GM12873 (cell line): ENCODE measurements at regions not wholly inside any gene's neighbourhood (a gene's known extent, or its start where the extent isn't known, plus 50 kb on each side); places are given as distances from the start of the nearest gene placed in this dataset.

Source experiments
- TF ChIP-seq, protein P1 (sequence below): IDR thresholded peaks from 2 replicates; pipeline ENCODE4 v1.5.1; 2012; ENCODE audit warnings: low read depth, mild to moderate bottlenecking, moderate library complexity, low read length, control low read depth; ENCODE audit not compliant: insufficient read depth; ENCODE audit errors: missing control alignments

DNA sequence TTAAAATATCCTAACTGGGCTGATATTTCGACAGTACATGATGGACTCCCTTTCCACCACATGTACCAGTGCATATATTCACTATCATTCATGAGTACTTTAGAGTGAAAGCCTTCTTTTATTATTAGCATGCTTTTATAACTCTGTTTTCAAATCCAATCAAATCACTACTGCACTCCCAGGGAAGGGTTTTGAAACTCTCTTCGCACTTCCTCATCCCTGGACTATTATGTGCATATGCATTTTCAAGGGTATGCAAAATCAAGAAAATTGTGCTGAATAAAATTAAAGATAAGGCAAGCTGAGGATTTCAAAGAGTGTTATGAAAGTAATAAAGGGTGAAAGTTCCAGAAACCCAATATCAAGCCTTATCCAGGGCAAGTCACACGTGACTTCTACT lies 411.4 kb upstream of the PDZRN3 start:
- TF ChIP-seq, protein P1, sequence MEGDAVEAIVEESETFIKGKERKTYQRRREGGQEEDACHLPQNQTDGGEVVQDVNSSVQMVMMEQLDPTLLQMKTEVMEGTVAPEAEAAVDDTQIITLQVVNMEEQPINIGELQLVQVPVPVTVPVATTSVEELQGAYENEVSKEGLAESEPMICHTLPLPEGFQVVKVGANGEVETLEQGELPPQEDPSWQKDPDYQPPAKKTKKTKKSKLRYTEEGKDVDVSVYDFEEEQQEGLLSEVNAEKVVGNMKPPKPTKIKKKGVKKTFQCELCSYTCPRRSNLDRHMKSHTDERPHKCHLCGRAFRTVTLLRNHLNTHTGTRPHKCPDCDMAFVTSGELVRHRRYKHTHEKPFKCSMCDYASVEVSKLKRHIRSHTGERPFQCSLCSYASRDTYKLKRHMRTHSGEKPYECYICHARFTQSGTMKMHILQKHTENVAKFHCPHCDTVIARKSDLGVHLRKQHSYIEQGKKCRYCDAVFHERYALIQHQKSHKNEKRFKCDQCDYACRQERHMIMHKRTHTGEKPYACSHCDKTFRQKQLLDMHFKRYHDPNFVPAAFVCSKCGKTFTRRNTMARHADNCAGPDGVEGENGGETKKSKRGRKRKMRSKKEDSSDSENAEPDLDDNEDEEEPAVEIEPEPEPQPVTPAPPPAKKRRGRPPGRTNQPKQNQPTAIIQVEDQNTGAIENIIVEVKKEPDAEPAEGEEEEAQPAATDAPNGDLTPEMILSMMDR: no peak

DNA sequence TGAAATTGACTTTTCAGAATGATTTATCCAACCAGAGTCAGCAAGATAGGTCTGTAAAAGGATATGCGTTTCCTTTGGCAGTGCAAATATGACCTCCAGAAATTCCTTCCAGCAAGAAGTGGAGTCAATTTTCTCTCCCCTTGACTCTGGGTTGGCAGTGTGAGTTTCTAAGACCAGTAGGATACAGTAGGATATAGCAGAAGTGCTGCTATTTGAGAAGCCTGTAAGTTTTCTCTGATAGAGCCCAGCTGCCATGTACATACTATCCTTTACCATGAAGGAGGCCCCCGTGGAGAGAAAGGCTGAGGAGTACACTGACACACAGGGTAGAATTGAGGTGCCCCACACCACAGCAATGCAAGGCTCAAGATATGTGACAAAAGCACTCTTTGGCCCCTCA lies 409.1 kb upstream of the PDZRN3 start:
- TF ChIP-seq, protein P1: no peak

DNA sequence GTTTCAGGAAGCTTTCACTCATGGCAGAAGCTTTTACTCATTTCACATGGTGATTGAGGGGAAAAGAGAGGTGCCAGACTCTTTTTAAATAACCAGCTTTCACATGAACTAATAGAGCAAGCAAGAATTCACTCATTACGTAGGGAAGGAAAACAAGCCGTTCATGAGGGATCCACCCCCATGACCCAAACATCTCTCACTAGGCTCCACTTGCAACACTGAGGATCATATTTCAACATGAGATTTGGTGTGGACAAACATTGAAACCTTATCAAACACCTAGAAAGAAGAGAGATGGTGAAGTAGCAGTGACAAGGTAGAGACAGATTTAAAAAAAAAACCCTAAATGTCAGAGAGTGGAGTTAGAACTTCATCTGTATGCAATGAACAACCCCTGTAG lies 408.6 kb upstream of the PDZRN3 start:
- TF ChIP-seq, protein P1: no peak

DNA sequence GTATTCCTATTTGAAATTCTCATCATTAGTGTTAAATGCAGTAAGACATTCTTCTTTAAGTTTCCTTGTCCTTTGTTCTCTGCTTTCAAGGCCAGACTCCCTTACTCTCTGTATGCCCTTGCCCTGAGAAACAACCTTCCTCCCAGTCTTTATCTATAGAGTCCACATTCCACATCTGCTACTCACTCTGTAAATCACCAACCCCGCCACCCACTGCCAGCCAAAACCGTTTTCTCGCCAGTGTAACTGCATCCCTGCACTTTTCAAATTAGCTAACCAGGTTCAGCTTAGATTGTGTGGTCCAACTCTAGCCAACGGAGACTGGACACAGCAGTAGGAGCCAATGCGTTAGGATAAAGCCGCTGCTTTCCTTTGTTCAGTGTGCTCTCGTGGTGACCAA lies 402.4 kb upstream of the PDZRN3 start:
- TF ChIP-seq, protein P1: no peak

DNA sequence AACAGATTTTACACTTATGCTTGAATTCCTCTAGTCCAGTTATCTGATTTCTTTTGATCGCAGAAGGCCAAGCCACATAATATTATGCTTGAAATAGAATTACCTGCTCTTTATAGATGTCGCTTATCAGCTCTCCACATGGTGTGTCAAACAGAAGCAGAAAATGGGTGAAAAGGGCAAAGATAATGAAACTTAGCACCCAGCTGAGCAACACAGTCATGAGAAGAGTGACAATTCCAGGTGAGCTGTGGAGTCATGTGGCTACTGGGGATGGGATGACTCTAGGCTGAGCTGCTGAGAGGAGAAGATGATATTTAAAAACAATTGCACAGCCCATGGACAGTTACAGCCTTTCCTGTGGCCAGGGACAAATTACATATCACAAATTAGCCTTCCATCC lies 398.7 kb upstream of the PDZRN3 start:
- TF ChIP-seq, protein P1: no peak

DNA sequence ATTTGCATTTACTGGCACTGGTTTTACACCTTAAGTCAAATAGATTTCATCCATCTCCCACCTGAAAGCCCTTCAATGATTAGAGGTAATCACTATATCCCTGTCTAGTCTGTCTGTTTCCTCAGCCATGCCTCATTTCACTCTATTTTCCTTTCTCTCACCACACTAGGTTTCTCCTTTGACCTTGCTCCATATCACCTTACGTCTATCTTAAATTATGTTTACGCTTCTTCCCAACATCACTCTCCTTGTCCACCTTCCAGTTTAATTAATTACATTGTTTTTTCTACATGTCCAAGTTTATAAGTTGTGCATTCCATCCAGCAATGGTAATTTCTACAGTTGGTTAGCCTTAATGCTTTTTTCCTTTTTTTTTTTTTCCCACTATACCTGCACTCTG lies 396.7 kb upstream of the PDZRN3 start:
- TF ChIP-seq, protein P1: no peak

DNA sequence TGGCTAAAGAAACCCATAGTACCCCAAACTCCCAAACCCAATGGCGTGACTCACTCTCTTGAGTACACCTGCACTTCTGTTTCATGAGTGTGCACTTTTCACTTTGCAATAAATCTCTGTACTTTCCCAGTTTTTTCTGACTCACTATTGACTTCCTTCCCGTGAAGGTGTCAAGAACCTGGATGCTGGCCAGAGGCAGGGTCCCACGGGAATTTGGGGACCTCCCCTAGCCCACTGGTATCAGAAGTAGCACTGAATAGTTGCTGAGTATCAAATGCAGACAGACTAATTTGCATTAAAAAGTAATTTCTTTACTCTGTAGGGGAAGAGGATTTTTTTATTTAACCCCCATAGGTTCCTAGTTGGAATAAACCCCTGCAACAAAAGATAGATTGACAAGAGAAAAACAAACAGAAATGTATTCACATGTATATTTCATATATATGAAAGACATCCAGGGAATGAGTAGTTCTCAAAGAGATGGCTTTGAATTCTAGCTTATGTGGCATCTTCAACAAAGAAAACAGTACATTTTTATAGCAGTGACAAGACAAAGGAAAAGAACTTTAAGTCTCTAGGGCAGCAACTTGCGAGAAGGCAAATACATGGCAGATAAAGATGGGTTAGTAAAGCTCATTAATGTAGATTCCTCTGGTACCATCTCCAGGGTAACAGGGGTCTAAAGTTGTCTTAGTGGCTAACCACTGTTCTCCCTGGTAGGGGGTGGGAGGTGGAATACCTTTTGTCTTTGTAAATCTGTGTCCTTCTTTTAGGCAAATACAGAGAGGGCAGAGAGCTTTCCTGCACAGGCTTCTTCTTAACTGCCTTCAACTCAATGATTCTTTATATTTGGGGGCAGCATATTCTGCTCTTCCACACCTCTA lies 385.5 kb upstream of the PDZRN3 start:
- TF ChIP-seq, protein P1: no peak
